ENCODE measurements at regions not wholly inside any gene's neighbourhood (a gene's known extent, or its start where the extent isn't known, plus 50 kb on each side); places are given as distances from the start of the nearest gene placed in this dataset.

DNA sequence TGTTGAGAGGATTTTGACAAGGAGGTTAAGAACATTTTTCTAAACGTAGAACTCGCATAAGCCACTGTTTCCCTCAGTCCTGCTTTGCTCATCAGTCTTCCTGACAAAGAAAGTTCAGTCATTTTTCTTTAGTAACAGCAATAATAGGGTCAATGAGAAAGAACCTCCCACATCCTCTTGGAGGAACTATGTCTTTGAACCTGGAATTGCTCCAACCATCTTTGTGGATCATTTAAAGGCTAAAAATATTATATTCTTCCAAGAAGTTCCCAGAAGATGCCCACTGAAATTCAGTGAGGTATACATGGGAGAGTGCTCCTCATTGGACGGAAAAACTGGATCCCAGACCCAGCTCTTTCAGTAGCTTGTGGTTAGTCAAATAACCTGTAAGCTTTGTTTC lies 282.8 kb upstream of the FAR2 start:
- TF ChIP-seq, protein P1, sequence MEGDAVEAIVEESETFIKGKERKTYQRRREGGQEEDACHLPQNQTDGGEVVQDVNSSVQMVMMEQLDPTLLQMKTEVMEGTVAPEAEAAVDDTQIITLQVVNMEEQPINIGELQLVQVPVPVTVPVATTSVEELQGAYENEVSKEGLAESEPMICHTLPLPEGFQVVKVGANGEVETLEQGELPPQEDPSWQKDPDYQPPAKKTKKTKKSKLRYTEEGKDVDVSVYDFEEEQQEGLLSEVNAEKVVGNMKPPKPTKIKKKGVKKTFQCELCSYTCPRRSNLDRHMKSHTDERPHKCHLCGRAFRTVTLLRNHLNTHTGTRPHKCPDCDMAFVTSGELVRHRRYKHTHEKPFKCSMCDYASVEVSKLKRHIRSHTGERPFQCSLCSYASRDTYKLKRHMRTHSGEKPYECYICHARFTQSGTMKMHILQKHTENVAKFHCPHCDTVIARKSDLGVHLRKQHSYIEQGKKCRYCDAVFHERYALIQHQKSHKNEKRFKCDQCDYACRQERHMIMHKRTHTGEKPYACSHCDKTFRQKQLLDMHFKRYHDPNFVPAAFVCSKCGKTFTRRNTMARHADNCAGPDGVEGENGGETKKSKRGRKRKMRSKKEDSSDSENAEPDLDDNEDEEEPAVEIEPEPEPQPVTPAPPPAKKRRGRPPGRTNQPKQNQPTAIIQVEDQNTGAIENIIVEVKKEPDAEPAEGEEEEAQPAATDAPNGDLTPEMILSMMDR (IDR thresholded peaks at IDR 0.05), result no peak
- no peak for TF ChIP-seq POLR2A (IDR thresholded peaks at IDR 0.05)
